K562 (cell line): ENCODE measurements at regions not wholly inside any gene's neighbourhood (a gene's known extent, or its start where the extent isn't known, plus 50 kb on each side); places are given as distances from the start of the nearest gene placed in this dataset.

ENCODE experiments used
- ATAC-seq: fragments of 200-7000 bp; cut with Tn5 transposase; 3 replicates; pipeline ENCODE4 v1.9.1; 2020; ENCODE audit warnings: moderate library complexity
- BruUV-seq: library from RNA; stranded (reverse); fragments of 400-500 nt; replicated peaks from 2 replicates; lab custom pipeline; 2021; lab: Mats Ljungman, UMichigan
- CTCF ChIA-PET: fragments of 300-600 bp; formaldehyde crosslinking; extraction: SDS; loops from one replicate; lab custom pipeline; 2021; ENCODE audit warnings: low intra/inter-chr PET ratio; lab: Yijun Ruan, JAX
- POLR2A ChIA-PET: fragments of 300-600, 350-650 bp; sonication (Branson Sonifier 250); formaldehyde crosslinking; extraction: SDS; loops from one replicate; lab custom pipeline; 2021; ENCODE audit warnings: antibody characterized with exemption, inconsistent platforms; lab: Yijun Ruan, JAX
- DNase-seq, 4 experiments: peaks; one replicate each; pipeline versions ENCODE4 v3.0.0 to v3.0.0-alpha.2; 2011 to 2018; ENCODE audit warnings: low spot score in 3 of 4, mixed read lengths in 3 of 4; ENCODE audit errors: extremely low read depth in 1 of 4
- FAIRE-seq: peaks from 2 replicates; lab custom pipeline; 2011; peaks lifted over from hg19 to GRCh38; lab: Jason Lieb, UNC
- H2AFZ ChIP-seq: 2 replicates; pipeline ENCODE4 v1.6.0; 2011; ENCODE audit warnings: low read depth, low read length, control low read depth, inconsistent platforms
- H3K27ac ChIP-seq: fragments of 200-600 bp; 3 replicates; pipeline ENCODE4 v1.8.0; 2011; ENCODE audit warnings: low read depth, mild to moderate bottlenecking, control low read depth, inconsistent platforms, low read length, moderate library complexity, mixed read lengths; ENCODE audit errors: extremely low read depth
- H3K27me3 ChIP-seq, 2 experiments: fragments of 300-600 bp in 1 of 2; 2 replicates in 1 of 2; 3 replicates in 1 of 2; pipeline versions ENCODE4 v1.6.0 to v1.8.0; 2011; ENCODE audit warnings: inconsistent platforms in 2 of 2, low read length in 2 of 2, mild to moderate bottlenecking in 1 of 2, mixed read lengths in 1 of 2, moderate library complexity in 1 of 2; ENCODE audit not compliant: control insufficient read depth in 2 of 2, insufficient read depth in 2 of 2
- H3K36me3 ChIP-seq: fragments of 300-600 bp; 3 replicates; pipeline ENCODE4 v1.8.0; 2011; ENCODE audit warnings: mild to moderate bottlenecking, low read length, inconsistent platforms; ENCODE audit not compliant: control insufficient read depth, insufficient read depth
- H3K4me1 ChIP-seq, 2 experiments: fragments of 200-600 bp in 1 of 2; replicated peaks in 1 of 2; 2 replicates in 1 of 2; 3 replicates in 1 of 2; pipeline versions ENCODE4 v1.5.1 to v1.8.0; 2011; ENCODE audit warnings: inconsistent platforms in 2 of 2, low read length in 2 of 2, mild to moderate bottlenecking in 1 of 2, mixed read lengths in 1 of 2, moderate library complexity in 1 of 2; ENCODE audit not compliant: control insufficient read depth in 2 of 2, insufficient read depth in 2 of 2
- H3K4me2 ChIP-seq: 2 replicates; pipeline ENCODE4 v1.6.1; 2011; ENCODE audit warnings: low read length, control low read depth, inconsistent platforms, mixed read lengths; ENCODE audit not compliant: insufficient read depth
- H3K4me3 ChIP-seq: fragments of 200-600 bp; sonication (generic), shearing (Covaris generic); 2 replicates; pipeline ENCODE4 v1.5.1; 2016; ENCODE audit warnings: control low read depth, inconsistent platforms
- H3K79me2 ChIP-seq: fragments of 200-600 bp; 3 replicates; pipeline ENCODE4 v1.8.0; 2011; ENCODE audit warnings: low read length, inconsistent platforms; ENCODE audit not compliant: control insufficient read depth, insufficient read depth
- H3K9ac ChIP-seq, 2 experiments: 2 replicates each; pipeline versions ENCODE4 v1.6.0 to v1.6.1; 2011; ENCODE audit warnings: low read depth in 2 of 2, low read length in 2 of 2, control low read depth in 1 of 2, inconsistent platforms in 1 of 2, mild to moderate bottlenecking in 1 of 2, mixed read lengths in 1 of 2; ENCODE audit not compliant: insufficient read depth in 1 of 2
- H3K9me1 ChIP-seq: one replicate; pipeline ENCODE4 v1.6.0; 2011; ENCODE audit warnings: inconsistent platforms, mild to moderate bottlenecking, low read length, moderate library complexity; ENCODE audit not compliant: control insufficient read depth, insufficient read depth
- H3K9me3 ChIP-seq: replicated peaks from 2 replicates; pipeline ENCODE4 v1.5.1; 2011; ENCODE audit warnings: low read depth, low read length, inconsistent platforms; ENCODE audit not compliant: control insufficient read depth, insufficient read depth
- H4K20me1 ChIP-seq: replicated peaks from 2 replicates; pipeline ENCODE4 v1.6.1; 2011; ENCODE audit warnings: low read length, inconsistent platforms, mixed read lengths; ENCODE audit not compliant: control insufficient read depth, insufficient read depth
- C11orf30 ChIP-seq: fragments of 450-650 bp; IDR thresholded peaks from 2 replicates; pipeline ENCODE4 v1.6.1; 2016; ENCODE audit warnings: low read depth, mild to moderate bottlenecking
- ETV5 ChIP-seq: sonication (generic); formaldehyde crosslinking; IDR thresholded peaks from 2 replicates; pipeline ENCODE4 v1.4.0; 2020; ENCODE audit warnings: low read depth, mild to moderate bottlenecking, missing genetic modification reagents
- EZH2 ChIP-seq: IDR thresholded peaks from 2 replicates; pipeline ENCODE4 v1.6.1; 2012; ENCODE audit warnings: low read depth, mild to moderate bottlenecking, inconsistent platforms, low read length, borderline replicate concordance
- MAFF ChIP-seq: IDR thresholded peaks from 2 replicates; pipeline ENCODE4 v1.6.1; 2012; ENCODE audit warnings: low read length, improper control_type of control experiment
- MAFG ChIP-seq: fragments of 450-650 bp; conservative IDR thresholded peaks from 2 replicates; pipeline ENCODE4 v1.6.1; 2016; ENCODE audit warnings: missing genetic modification characterization, missing compliant biosample characterization
- MAFK ChIP-seq: IDR thresholded peaks from 2 replicates; pipeline ENCODE4 v1.6.1; 2011; ENCODE audit warnings: low read length, improper control_type of control experiment
- NEUROD1 ChIP-seq: fragments of 150-350 bp; IDR thresholded peaks from 2 replicates; pipeline ENCODE4 v1.6.1; 2014; ENCODE audit warnings: borderline replicate concordance, low read length, low read depth; ENCODE audit not compliant: partially characterized antibody
- TAF15 ChIP-seq: fragments of 200-400 bp; formaldehyde crosslinking; IDR thresholded peaks from 2 replicates; pipeline ENCODE4 v1.6.1; 2017; ENCODE audit warnings: mild to moderate bottlenecking, low read depth, low read length, moderate library complexity
- TAL1 ChIP-seq: fragments of 450-650 bp; IDR thresholded peaks from 2 replicates; pipeline ENCODE4 v1.6.1; 2016; ENCODE audit warnings: mild to moderate bottlenecking
- ZNF316 ChIP-seq: fragments of 450-650 bp; IDR thresholded peaks from 2 replicates; pipeline ENCODE4 v1.6.1; 2016
- WGBS: fragments of 100-300 bp; shearing (Covaris generic); methylation state at CpG from one replicate; pipeline ENCODE4 v1.1.6; 2016; ENCODE audit warnings: low coverage, mixed read lengths; ENCODE audit not compliant: insufficient coverage; ENCODE audit errors: missing lambda C conversion rate; 5-methylcytosine and 5-hydroxymethylcytosine counted together
- in situ Hi-C: fragments of 300-500 bp; cut with MboI; formaldehyde crosslinking; loops from 4 replicates; pipeline ENCODE4 v1.15.0; 2018; ENCODE audit warnings: inconsistent platforms, mixed read lengths
- intact Hi-C: fragments of 100-400 bp; cut with micrococcal nuclease; formaldehyde crosslinking; loops from 2 replicates; pipeline ENCODE4 v1.14.2; 2022

DNA sequence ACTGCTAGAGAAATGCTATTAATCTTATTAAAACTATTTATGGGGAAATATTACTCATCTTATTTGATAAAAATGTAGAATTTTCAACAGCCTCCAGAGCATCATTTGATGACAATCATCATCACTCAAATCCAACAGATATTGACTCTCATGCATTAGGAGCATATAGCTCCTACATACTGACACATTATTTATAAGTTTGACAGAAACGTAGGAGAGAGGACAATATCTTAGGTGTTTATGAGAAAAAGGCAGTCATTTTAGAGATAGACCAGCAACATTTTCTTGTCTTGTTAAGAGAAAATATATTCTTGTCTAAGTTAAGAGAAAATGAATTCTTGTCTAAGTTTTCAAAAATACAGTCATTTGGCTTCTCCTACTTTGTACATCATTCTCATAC lies 2550.2 kb downstream of the PCDH7 start (continued):
- TF ChIP-seq ETV5 (CRISPR knock-in tag) = no peak
- no peak for TF ChIP-seq NEUROD1
- TF ChIP-seq EZH2 = no peak

DNA sequence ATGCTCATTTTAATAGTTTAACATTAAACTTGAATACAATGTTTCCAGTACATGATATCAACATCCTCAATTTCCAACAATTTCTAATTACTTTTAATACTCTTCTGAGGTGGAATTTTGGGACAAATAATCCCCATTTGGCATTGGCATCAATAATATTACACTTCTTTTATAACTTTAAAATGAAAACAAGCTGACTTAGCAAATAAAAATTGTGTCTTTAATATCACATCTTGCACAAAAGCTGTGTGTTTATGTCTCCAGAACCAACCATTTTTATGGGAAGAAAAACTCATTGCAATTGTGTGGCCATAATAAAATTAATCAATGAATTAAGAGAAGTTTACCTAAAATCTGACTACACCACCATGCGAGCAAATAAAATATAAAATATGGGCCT lies 2552.6 kb downstream of the PCDH7 start:
- Histone ChIP-seq H3K79me2 (no peaks in the 10 kb centered on the region), H3K9ac (no peak overlapping the region), H3K4me3 (no peak overlapping the region), H3K27me3 (no peaks in the 10 kb centered on the region), H3K36me3 (no peaks in the 10 kb centered on the region), H3K9me1 (no peaks in the 10 kb centered on the region), H3K4me1 (no peaks in the 10 kb centered on the region), H2AFZ (no peak overlapping the region), H3K27ac (no peak overlapping the region), H4K20me1 (no peaks in the 10 kb centered on the region), H3K9me3 (no peaks in the 10 kb centered on the region), H3K4me2 (no peak overlapping the region)
- FAIRE-seq (no peak), DNase-seq (no peak), ATAC-seq (no peak)
- peak; percentile 60 for TF ChIP-seq MAFF
- no peak for TF ChIP-seq TAF15
- peak; percentile 48; the same call in 1 of the 2 replicates for TF ChIP-seq ZNF316
- peak; percentile 34; the same call in 1 of the 2 replicates for TF ChIP-seq C11orf30
- no peak for TF ChIP-seq TAL1
- peak; percentile 35; the same call in 1 of the 2 replicates for TF ChIP-seq MAFG (tag)
- TF ChIP-seq MAFK = peak; percentile 76
- WGBS = 0% methylated on average over 1 of the region's 1 CpG
- in situ Hi-C loops (no loop called here), intact Hi-C loops (no loop called here)
- ChIA-PET POLR2A (no interaction called here), CTCF (no interaction called here)
- no TSS peak for BruUV-seq
